HCT116 (cell line): ENCODE measurements at regions not wholly inside any gene's neighbourhood (a gene's known extent, or its start where the extent isn't known, plus 50 kb on each side); places are given as distances from the start of the nearest gene placed in this dataset.

ENCODE experiments used
- CTCF ChIP-seq, 3 experiments: fragments of 200-600 bp in 1 of 3; sonication (generic) in 1 of 3; IDR thresholded peaks in 2 of 3; conservative IDR thresholded peaks in 1 of 3; 2 replicates each; pipeline ENCODE4 v1.5.1; 2012 to 2017; ENCODE audit warnings: low read depth in 2 of 3, low read length in 2 of 3, antibody characterized with exemption in 1 of 3, borderline replicate concordance in 1 of 3, control low read depth in 1 of 3, mild to moderate bottlenecking in 1 of 3, mixed read lengths in 1 of 3, mixed run types in 1 of 3, moderate library complexity in 1 of 3; ENCODE audit not compliant: insufficient read depth in 1 of 3
- ELF1 ChIP-seq: IDR thresholded peaks from 2 replicates; pipeline ENCODE4 v1.6.1; 2012; ENCODE audit warnings: low read depth, borderline replicate concordance
- EZH2 ChIP-seq: fragments of 200-600 bp; sonication (generic); IDR thresholded peaks from 2 replicates; pipeline ENCODE4 v1.6.1; 2017; ENCODE audit warnings: antibody characterized with exemption, mixed run types
- JUND ChIP-seq: IDR thresholded peaks from 2 replicates; pipeline ENCODE4 v1.6.1; 2012
- MAX ChIP-seq: IDR thresholded peaks from 2 replicates; pipeline ENCODE4 v1.6.1; 2012
- POLR2A ChIP-seq: IDR thresholded peaks from 2 replicates; pipeline ENCODE4 v1.7.0; 2011; ENCODE audit warnings: borderline replicate concordance; ENCODE audit not compliant: insufficient read depth, insufficient read length; ENCODE audit errors: extremely low read depth
- REST ChIP-seq: IDR thresholded peaks from 2 replicates; pipeline ENCODE4 v1.6.1; 2012; ENCODE audit warnings: low read depth
- SIN3A ChIP-seq: IDR thresholded peaks from 2 replicates; pipeline ENCODE4 v1.6.1; 2012; ENCODE audit warnings: low read depth
- TCF7L2 ChIP-seq: IDR thresholded peaks from 2 replicates; pipeline ENCODE4 v1.7.0; 2011; ENCODE audit warnings: borderline replicate concordance, inconsistent platforms; ENCODE audit not compliant: insufficient read depth, insufficient read length; ENCODE audit errors: extremely low read depth
- ZFX ChIP-seq: fragments of 450-650 bp; IDR thresholded peaks from 2 replicates; pipeline ENCODE4 v1.6.1; 2017
- TF ChIP-seq, protein P1 (sequence below): IDR thresholded peaks from 2 replicates; pipeline ENCODE4 v1.6.1; 2011; ENCODE audit warnings: mild to moderate bottlenecking, low read length, moderate library complexity; ENCODE audit not compliant: insufficient replicate concordance; ENCODE audit errors: extremely low read depth
- TF ChIP-seq, protein P2 (sequence below): IDR thresholded peaks from 2 replicates; pipeline ENCODE4 v1.6.1; 2012

DNA sequence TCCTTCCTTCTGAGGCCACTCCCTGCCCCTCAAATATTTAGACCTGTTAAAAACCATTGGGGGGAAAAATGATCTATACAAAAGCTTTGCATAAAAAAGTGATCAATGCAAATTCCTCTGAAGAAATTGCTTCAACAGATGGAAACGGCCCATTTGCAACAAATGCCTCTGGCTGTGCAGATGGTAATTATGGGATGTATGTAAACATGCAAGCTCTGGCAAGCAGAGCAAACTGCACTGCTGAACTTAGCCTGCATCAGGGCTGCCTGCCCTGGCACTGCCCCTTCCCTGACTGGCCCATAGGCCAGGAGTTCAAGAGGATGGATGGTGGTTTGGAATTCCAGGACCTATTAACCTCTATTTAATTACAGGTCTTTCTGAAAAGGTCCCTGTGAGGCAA lies 388.7 kb downstream of the MIAT start:
- TF ChIP-seq JUND, result no peak
- TF ChIP-seq SIN3A, result no peak
- TF ChIP-seq CTCF (IDR thresholded peaks at IDR 0.05 in 2 of 3, conservative IDR thresholded peaks at IDR 0.05 in 1 of 3; ENCODE audit: borderline replicate concordance in 1 of 3, insufficient read depth in 1 of 3, low read depth in 2 of 3, low read length in 2 of 3), result no peak
- TF ChIP-seq MAX, result no peak
- TF ChIP-seq ZFX, result no peak
- TF ChIP-seq POLR2A, result no peak
- TF ChIP-seq ELF1, result no peak
- TF ChIP-seq TCF7L2, result no peak
- TF ChIP-seq, protein P1, sequence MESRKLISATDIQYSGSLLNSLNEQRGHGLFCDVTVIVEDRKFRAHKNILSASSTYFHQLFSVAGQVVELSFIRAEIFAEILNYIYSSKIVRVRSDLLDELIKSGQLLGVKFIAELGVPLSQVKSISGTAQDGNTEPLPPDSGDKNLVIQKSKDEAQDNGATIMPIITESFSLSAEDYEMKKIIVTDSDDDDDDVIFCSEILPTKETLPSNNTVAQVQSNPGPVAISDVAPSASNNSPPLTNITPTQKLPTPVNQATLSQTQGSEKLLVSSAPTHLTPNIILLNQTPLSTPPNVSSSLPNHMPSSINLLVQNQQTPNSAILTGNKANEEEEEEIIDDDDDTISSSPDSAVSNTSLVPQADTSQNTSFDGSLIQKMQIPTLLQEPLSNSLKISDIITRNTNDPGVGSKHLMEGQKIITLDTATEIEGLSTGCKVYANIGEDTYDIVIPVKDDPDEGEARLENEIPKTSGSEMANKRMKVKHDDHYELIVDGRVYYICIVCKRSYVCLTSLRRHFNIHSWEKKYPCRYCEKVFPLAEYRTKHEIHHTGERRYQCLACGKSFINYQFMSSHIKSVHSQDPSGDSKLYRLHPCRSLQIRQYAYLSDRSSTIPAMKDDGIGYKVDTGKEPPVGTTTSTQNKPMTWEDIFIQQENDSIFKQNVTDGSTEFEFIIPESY, result no peak
- no peak for TF ChIP-seq REST
- TF ChIP-seq, protein P2, sequence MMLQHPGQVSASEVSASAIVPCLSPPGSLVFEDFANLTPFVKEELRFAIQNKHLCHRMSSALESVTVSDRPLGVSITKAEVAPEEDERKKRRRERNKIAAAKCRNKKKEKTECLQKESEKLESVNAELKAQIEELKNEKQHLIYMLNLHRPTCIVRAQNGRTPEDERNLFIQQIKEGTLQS, result no peak
- TF ChIP-seq EZH2, result no peak
